DND-41 (cell line): ENCODE measurements at regions not wholly inside any gene's neighbourhood (a gene's known extent, or its start where the extent isn't known, plus 50 kb on each side); places are given as distances from the start of the nearest gene placed in this dataset.

Experiments used
- EZH2 ChIP-seq: IDR thresholded peaks from 3 replicates; pipeline ENCODE4 v1.6.1; 2012; ENCODE audit warnings: borderline replicate concordance, low read depth, mild to moderate bottlenecking, moderate library complexity, low read length, inconsistent platforms; ENCODE audit not compliant: severe bottlenecking
- TF ChIP-seq, protein P1 (sequence below): IDR thresholded peaks from 2 replicates; pipeline ENCODE4 v1.5.1; 2012; ENCODE audit warnings: borderline replicate concordance, low read length, moderate library complexity, mild to moderate bottlenecking; ENCODE audit not compliant: poor library complexity, severe bottlenecking; ENCODE audit errors: extremely low read depth

DNA sequence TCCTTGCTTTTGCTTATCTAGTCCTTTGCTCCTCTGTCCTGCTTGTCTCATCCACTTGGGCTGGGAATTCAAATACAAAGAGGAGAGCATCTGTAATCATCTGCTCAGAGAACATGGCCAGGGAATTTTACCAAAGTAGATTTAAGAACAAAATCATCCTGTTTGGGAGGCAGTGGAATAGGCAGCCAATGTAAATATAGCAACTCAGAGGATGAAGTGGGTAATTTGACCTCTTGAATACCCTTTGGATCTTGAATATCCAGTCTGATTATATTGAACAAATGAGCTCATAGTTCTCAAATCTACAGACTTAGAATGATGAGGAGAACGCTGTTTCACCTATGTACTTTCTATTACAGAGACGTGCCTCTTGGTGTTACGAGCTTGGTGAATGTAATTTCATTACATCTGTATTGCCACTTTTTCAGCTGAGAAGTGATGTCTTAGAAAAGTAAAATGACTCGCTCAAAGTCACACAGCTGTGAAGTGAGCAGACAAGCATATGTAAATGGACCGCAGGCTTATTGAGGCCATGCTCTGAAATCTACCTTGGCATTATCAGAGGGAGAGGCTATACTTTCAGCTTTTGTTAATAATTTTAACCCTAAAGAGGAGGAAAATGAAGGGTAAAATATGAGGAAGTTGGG, 266.3 kb downstream of the MTX2 start:
- TF ChIP-seq, protein P1, sequence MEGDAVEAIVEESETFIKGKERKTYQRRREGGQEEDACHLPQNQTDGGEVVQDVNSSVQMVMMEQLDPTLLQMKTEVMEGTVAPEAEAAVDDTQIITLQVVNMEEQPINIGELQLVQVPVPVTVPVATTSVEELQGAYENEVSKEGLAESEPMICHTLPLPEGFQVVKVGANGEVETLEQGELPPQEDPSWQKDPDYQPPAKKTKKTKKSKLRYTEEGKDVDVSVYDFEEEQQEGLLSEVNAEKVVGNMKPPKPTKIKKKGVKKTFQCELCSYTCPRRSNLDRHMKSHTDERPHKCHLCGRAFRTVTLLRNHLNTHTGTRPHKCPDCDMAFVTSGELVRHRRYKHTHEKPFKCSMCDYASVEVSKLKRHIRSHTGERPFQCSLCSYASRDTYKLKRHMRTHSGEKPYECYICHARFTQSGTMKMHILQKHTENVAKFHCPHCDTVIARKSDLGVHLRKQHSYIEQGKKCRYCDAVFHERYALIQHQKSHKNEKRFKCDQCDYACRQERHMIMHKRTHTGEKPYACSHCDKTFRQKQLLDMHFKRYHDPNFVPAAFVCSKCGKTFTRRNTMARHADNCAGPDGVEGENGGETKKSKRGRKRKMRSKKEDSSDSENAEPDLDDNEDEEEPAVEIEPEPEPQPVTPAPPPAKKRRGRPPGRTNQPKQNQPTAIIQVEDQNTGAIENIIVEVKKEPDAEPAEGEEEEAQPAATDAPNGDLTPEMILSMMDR = no peak
- TF ChIP-seq EZH2 = no peak
